ENCODE measurements at regions not wholly inside any gene's neighbourhood (a gene's known extent, or its start where the extent isn't known, plus 50 kb on each side); places are given as distances from the start of the nearest gene placed in this dataset.

DNA sequence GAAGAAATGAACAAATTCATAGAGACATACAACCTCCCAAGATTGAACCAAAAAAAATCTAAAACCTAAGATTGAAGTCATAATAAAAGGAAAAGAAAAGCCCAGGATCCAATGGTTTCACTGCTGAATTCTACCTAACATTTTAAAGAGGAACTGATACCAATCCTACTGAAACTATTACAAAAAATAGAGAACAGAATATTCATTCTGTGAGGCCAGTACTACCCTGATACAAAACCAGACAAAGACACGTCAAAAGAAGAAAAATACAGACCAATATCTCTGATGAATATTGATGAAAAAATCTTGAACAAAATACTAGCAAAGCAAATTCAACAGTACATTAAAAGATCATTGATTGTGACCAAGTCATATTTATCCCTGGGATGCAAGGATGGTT lies 128.5 kb upstream of the STEAP1 start:
- WGBS, 2 experiments (ENCODE audit: extremely low coverage in 2 of 2, insufficient read length in 1 of 2), result no CpG with 5 or more reads among the region's 1 CpG

More for the DNA sequence above, 128.5 kb upstream of the STEAP1 start:
- no peak overlapping the region for H2BK15ac ChIP-seq (ENCODE audit: low read depth, low read length)
- no peak overlapping the region for H4K91ac ChIP-seq (ENCODE audit: insufficient read depth, low read depth, low read length)
- H3K56ac ChIP-seq (ENCODE audit: extremely low read depth, insufficient read depth, low read length), result no peak overlapping the region
- H2AK9ac ChIP-seq (replicated peaks; ENCODE audit: low read depth, low read length, poor library complexity), result no peak overlapping the region
- H3K79me1 ChIP-seq (ENCODE audit: low read depth in 1 of 2, low read length in 2 of 2), result no peaks in the 10 kb centered on the region
- no peak overlapping the region for H2AK5ac ChIP-seq (ENCODE audit: low read depth, low read length)
- no peak overlapping the region for H3K14ac ChIP-seq (replicated peaks; ENCODE audit: low read depth, low read length)
- H2BK20ac ChIP-seq (ENCODE audit: low read depth, low read length), result no peak overlapping the region
- no peaks in the 10 kb centered on the region for H3K36me3 ChIP-seq (ENCODE audit: control insufficient read depth, insufficient read depth, low read length)
- no peak overlapping the region for H3K27ac ChIP-seq (ENCODE audit: insufficient read depth, low read length)
- no peak for TF ChIP-seq BHLHE40 (IDR thresholded peaks at IDR 0.05; ENCODE audit: low read depth, low read length)
- TF ChIP-seq FOS (IDR thresholded peaks at IDR 0.05; ENCODE audit: low read depth, low read length), result no peak
- TF ChIP-seq NFE2L2 (IDR thresholded peaks at IDR 0.05; ENCODE audit: low read depth, low read length), result no peak
- no peak for TF ChIP-seq MXI1 (IDR thresholded peaks at IDR 0.05; ENCODE audit: borderline replicate concordance, low read depth, low read length)
- ChIA-PET CTCF (no interaction called here), POLR2A (ENCODE audit: unreplicated experiment) (no interaction called here)
- no peaks in the 10 kb centered on the region for H3K4me1 ChIP-seq (ENCODE audit: control insufficient read depth, insufficient read depth, low read length)
- intact Hi-C loops (cut with micrococcal nuclease), result no loop called here
- ATAC-seq (ENCODE audit: low read depth), result no peak
- no peak overlapping the region for H3K9ac ChIP-seq (ENCODE audit: low read depth, low read length)
- no TSS peak for BruUV-seq (replicated peaks)
- H3K9me1 ChIP-seq (ENCODE audit: insufficient read depth, low read length), result no peaks in the 10 kb centered on the region
- H3K4me3 ChIP-seq (ENCODE audit: insufficient read depth, low read depth, low read length), result no peak overlapping the region
- no peak overlapping the region for H2BK120ac ChIP-seq (ENCODE audit: low read depth, low read length)
- in situ Hi-C loops (cut with MboI; ENCODE audit: low sequenced_read_pairs), result no loop called here
- no peak overlapping the region for H3K4ac ChIP-seq (ENCODE audit: low read depth, low read length)
- dilution Hi-C loops (cut with HindIII; ENCODE audit: low sequenced_read_pairs, unreplicated experiment), result no loop called here
- no peak overlapping the region for H3K4me2 ChIP-seq (ENCODE audit: low read depth, low read length)
- 0 out of 2 replicates have a peak, but pooled peaks cover 2% of the 10 kb centered on the region for H3K9me3 ChIP-seq (ENCODE audit: control insufficient read depth, insufficient read depth, low read length)
- H3K18ac ChIP-seq (ENCODE audit: low read depth, low read length), result no peak overlapping the region
- H4K5ac ChIP-seq (ENCODE audit: low read depth, low read length), result no peak overlapping the region
- no peak overlapping the region for H4K8ac ChIP-seq (ENCODE audit: low read depth in 2 of 2, low read length in 2 of 2)
- H2AFZ ChIP-seq (replicated peaks; ENCODE audit: low read length, poor library complexity), result no peak overlapping the region
- no peak overlapping the region for H3K23ac ChIP-seq (ENCODE audit: low read depth, low read length)
- DNase-seq, result no peak
- H4K20me1 ChIP-seq (ENCODE audit: insufficient read depth, low read length), result no peaks in the 10 kb centered on the region
- no peaks in the 10 kb centered on the region for H3K27me3 ChIP-seq (ENCODE audit: control insufficient read depth, insufficient read depth, low read length)
- H2BK5ac ChIP-seq (ENCODE audit: low read depth, low read length, poor library complexity, severe bottlenecking), result no peak overlapping the region

Data from IMR-90 (cell line).